ENCODE measurements at regions not wholly inside any gene's neighbourhood (a gene's known extent, or its start where the extent isn't known, plus 50 kb on each side); places are given as distances from the start of the nearest gene placed in this dataset.

DNA sequence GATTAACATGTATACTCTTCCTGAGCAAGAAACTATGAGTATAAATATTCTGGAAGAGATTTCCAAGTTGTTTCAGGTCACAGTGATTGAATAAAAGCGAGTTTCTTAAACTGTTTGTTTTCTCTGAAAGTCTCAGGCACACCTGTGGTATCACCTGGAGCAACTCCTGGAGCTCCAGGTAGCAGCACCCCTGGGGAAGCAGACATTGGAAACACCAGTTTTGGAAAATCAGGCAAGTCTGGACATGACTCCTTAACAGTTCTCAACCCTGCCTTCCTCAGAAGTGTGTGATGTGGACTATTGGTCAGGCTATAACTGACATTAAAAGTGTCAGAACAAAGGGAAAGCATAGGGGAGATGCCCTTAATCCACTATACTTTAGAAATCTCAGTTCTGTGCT, 217.6 kb upstream of the CNTN1 start:
- no peak for DNase-seq
- Histone ChIP-seq H3K27me3 (replicated peaks) (no peaks in the 10 kb centered on the region), H3K27ac (no peak overlapping the region), H3K36me3 (replicated peaks) (no peaks in the 10 kb centered on the region), H3K4me3 (ENCODE audit: low read depth, low read length) (no peak overlapping the region)
- in situ Hi-C loops (cut with HindIII; ENCODE audit: low pct_ligation_motif_present, low sequenced_read_pairs), result no loop called here
- TF ChIP-seq, protein P1, sequence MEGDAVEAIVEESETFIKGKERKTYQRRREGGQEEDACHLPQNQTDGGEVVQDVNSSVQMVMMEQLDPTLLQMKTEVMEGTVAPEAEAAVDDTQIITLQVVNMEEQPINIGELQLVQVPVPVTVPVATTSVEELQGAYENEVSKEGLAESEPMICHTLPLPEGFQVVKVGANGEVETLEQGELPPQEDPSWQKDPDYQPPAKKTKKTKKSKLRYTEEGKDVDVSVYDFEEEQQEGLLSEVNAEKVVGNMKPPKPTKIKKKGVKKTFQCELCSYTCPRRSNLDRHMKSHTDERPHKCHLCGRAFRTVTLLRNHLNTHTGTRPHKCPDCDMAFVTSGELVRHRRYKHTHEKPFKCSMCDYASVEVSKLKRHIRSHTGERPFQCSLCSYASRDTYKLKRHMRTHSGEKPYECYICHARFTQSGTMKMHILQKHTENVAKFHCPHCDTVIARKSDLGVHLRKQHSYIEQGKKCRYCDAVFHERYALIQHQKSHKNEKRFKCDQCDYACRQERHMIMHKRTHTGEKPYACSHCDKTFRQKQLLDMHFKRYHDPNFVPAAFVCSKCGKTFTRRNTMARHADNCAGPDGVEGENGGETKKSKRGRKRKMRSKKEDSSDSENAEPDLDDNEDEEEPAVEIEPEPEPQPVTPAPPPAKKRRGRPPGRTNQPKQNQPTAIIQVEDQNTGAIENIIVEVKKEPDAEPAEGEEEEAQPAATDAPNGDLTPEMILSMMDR (IDR thresholded peaks at IDR 0.05; ENCODE audit: low read depth, low read length, missing control alignments), result no peak

DNA sequence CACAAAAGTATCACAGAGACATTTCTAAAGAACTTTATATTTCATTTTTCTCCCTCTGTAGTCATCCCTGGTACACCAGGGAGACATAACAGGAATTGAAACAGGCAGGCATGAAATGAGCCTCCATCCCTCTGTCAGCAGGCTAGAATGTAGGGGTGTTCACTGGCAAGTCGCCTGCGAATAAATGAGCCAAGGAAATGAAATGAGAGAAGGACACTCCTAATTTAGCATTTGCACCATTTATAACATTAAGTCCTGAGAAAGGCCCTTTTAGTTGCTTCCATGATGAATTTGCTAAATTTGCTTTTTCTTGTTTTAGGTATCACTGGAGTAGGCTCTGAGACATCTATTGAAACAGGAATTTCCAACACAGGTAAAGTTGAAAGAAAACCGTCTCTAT, 192.4 kb upstream of the CNTN1 start:
- Histone ChIP-seq H3K27me3 (replicated peaks) (no peaks in the 10 kb centered on the region), H3K4me3 (ENCODE audit: low read depth, low read length) (no peak overlapping the region), H3K27ac (no peak overlapping the region), H3K36me3 (replicated peaks) (no peaks in the 10 kb centered on the region)
- TF ChIP-seq, protein P1 (IDR thresholded peaks at IDR 0.05; ENCODE audit: low read depth, low read length, missing control alignments), result no peak
- no peak for DNase-seq
- in situ Hi-C loops (cut with HindIII; ENCODE audit: low pct_ligation_motif_present, low sequenced_read_pairs), result no loop called here

DNA sequence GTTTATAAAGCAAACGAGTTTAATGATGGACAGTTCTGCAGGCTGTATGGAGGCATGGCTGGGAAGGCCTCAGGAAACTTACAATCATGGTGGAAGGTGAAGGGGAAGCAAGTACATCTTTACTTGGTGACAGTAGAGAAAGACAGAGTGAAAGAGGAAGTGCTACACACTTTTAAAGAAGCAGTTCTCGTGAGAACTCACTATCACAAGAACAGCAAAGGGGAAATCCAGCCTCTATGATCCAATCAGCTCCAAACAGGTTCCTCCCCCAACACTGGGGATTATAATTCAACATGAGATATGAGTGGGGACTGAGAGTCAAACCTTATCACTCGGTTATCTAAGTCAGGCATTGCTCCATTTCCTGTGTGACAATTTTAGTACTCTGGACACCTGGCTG, 189.9 kb upstream of the CNTN1 start:
- H3K27me3 ChIP-seq (replicated peaks), result no peaks in the 10 kb centered on the region
- no peak for DNase-seq
- H3K27ac ChIP-seq, result no peak overlapping the region
- H3K4me3 ChIP-seq (ENCODE audit: low read depth, low read length), result no peak overlapping the region
- no peaks in the 10 kb centered on the region for H3K36me3 ChIP-seq (replicated peaks)
- in situ Hi-C loops (cut with HindIII; ENCODE audit: low pct_ligation_motif_present, low sequenced_read_pairs), result no loop called here
- TF ChIP-seq, protein P1 (IDR thresholded peaks at IDR 0.05; ENCODE audit: low read depth, low read length, missing control alignments), result no peak

DNA sequence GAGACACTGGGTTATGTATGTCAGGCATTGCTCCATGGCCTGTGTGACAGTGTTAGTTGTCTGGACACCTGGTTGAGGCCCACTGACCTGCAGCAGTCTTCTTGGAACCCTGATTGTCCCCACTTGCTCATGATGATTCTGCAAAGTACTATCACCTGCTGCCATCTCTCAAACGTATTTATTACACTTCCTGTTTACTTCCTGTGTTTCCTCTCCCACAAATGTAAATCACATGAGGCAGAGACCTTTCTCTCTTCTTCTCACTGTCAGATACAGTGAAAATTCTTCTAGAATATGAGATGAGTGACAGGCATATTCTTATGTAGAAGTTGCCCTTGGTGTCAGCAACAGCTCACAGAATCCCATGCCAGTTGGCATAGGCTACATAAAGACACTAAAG, 186.9 kb upstream of the CNTN1 start:
- H3K27me3 ChIP-seq (replicated peaks), result no peaks in the 10 kb centered on the region
- in situ Hi-C loops (cut with HindIII; ENCODE audit: low pct_ligation_motif_present, low sequenced_read_pairs), result no loop called here
- no peak for DNase-seq
- H3K36me3 ChIP-seq (replicated peaks), result no peaks in the 10 kb centered on the region
- H3K4me3 ChIP-seq (ENCODE audit: low read depth, low read length), result no peak overlapping the region
- H3K27ac ChIP-seq, result no peak overlapping the region
- TF ChIP-seq, protein P1 (IDR thresholded peaks at IDR 0.05; ENCODE audit: low read depth, low read length, missing control alignments), result no peak

DNA sequence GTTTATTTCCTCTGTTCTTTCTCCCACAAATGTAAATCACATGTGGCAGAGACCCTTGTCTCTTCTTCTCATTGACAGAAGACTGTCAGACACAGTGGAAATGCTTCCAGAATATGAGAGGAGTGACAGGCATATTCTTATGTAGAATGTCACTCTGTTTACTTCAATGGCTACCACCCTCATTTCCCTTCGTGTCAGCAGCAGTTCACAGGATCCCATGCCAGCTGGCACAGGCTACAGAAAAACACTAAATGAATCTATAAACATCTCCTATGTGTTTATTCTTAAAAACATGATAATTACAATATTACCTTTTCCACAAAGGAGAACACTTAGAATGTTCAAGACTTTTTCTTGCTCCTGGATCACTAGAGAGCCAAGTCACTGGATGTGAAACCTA, 183.8 kb upstream of the CNTN1 start:
- no peak overlapping the region for H3K4me3 ChIP-seq (ENCODE audit: low read depth, low read length)
- TF ChIP-seq, protein P1 (IDR thresholded peaks at IDR 0.05; ENCODE audit: low read depth, low read length, missing control alignments), result no peak
- no peaks in the 10 kb centered on the region for H3K27me3 ChIP-seq (replicated peaks)
- in situ Hi-C loops (cut with HindIII; ENCODE audit: low pct_ligation_motif_present, low sequenced_read_pairs), result no loop called here
- no peak for DNase-seq
- no peaks in the 10 kb centered on the region for H3K36me3 ChIP-seq (replicated peaks)
- H3K27ac ChIP-seq, result no peak overlapping the region

DNA sequence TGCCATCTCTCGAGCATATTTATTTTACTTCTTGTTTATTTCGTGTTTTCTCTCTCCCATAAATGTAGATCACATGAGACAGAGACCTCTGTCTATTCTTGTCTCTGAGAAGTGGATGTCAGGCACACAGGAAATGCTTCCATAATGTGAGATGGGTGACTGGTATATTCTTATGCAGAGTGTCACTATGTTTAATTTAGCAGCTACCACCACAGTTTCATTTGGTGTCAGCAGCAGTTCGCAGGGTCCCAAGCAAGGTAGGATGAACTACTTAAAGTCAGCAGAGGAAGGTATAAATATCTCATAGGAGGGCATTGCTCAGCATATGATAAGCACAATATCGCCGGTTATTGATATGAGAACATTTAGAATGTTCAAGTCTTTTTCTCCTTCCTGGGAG, 180.9 kb upstream of the CNTN1 start:
- TF ChIP-seq, protein P1 (IDR thresholded peaks at IDR 0.05; ENCODE audit: low read depth, low read length, missing control alignments), result no peak
- in situ Hi-C loops (cut with HindIII; ENCODE audit: low pct_ligation_motif_present, low sequenced_read_pairs), result no loop called here
- H3K27me3 ChIP-seq (replicated peaks), result no peaks in the 10 kb centered on the region
- no peak for DNase-seq
- H3K27ac ChIP-seq, result no peak overlapping the region
- H3K36me3 ChIP-seq (replicated peaks), result no peaks in the 10 kb centered on the region
- H3K4me3 ChIP-seq (ENCODE audit: low read depth, low read length), result no peak overlapping the region

Measured in brain microvascular endothelial cell (primary cell).